Mesenchymal stem cell (in vitro differentiated cells and primary cell): ENCODE measurements at regions not wholly inside any gene's neighbourhood (a gene's known extent, or its start where the extent isn't known, plus 50 kb on each side); places are given as distances from the start of the nearest gene placed in this dataset.

ENCODE experiments used
- DNase-seq: peaks from one replicate; pipeline ENCODE4 v3.0.0-alpha.2; 2013
- H2AFZ ChIP-seq: one replicate; pipeline ENCODE4 v1.6.1; 2013; ENCODE audit warnings: low read depth, mild to moderate bottlenecking, control low read depth, inconsistent platforms, low read length, moderate library complexity
- H2AK5ac ChIP-seq: 2 replicates; pipeline ENCODE4 v1.6.1; 2013; ENCODE audit warnings: low read length, moderate library complexity, mild to moderate bottlenecking, inconsistent platforms; ENCODE audit not compliant: severe bottlenecking
- H2BK120ac ChIP-seq: one replicate; pipeline ENCODE4 v1.6.1; 2013; ENCODE audit warnings: low read depth, mild to moderate bottlenecking, inconsistent platforms, low read length, moderate library complexity
- H2BK12ac ChIP-seq, 2 experiments: one replicate each; pipeline ENCODE4 v1.6.1; 2013; ENCODE audit warnings: inconsistent platforms in 2 of 2, low read length in 2 of 2, mild to moderate bottlenecking in 2 of 2, moderate library complexity in 2 of 2, control low read depth in 1 of 2
- H2BK15ac ChIP-seq: one replicate; pipeline ENCODE4 v1.6.1; 2013; ENCODE audit warnings: mild to moderate bottlenecking, low read depth, inconsistent platforms; ENCODE audit not compliant: poor library complexity, severe bottlenecking
- H2BK5ac ChIP-seq: 2 replicates; pipeline ENCODE4 v1.6.1; 2013; ENCODE audit warnings: low read depth, mild to moderate bottlenecking, low read length, control low read depth, inconsistent platforms; ENCODE audit not compliant: poor library complexity, severe bottlenecking
- H3K14ac ChIP-seq, 2 experiments: one replicate each; pipeline ENCODE4 v1.6.1; 2013; ENCODE audit warnings: inconsistent platforms in 2 of 2, low read length in 2 of 2, control low read depth in 1 of 2, mild to moderate bottlenecking in 1 of 2, moderate library complexity in 1 of 2
- H3K18ac ChIP-seq, 2 experiments: one replicate each; pipeline ENCODE4 v1.6.1; 2013; ENCODE audit warnings: inconsistent platforms in 2 of 2, low read length in 2 of 2, control low read depth in 1 of 2, low read depth in 1 of 2, mild to moderate bottlenecking in 1 of 2
- H3K23ac ChIP-seq, 2 experiments: one replicate each; pipeline ENCODE4 v1.6.1; 2013; ENCODE audit warnings: inconsistent platforms in 2 of 2, low read length in 2 of 2, mild to moderate bottlenecking in 2 of 2, moderate library complexity in 2 of 2, control low read depth in 1 of 2
- H3K27ac ChIP-seq: 2 replicates; pipeline ENCODE4 v1.5.1; 2013; ENCODE audit warnings: mild to moderate bottlenecking, moderate library complexity, low read length, control low read depth, inconsistent platforms; ENCODE audit not compliant: poor library complexity, severe bottlenecking
- H3K27me3 ChIP-seq, 2 experiments: 2 replicates each; pipeline versions ENCODE4 v1.6.1 to v1.7.0; 2013; ENCODE audit warnings: low read length in 2 of 2, mild to moderate bottlenecking in 2 of 2, moderate library complexity in 2 of 2, control low read depth in 1 of 2, inconsistent platforms in 1 of 2; ENCODE audit not compliant: control insufficient read depth in 1 of 2, insufficient read depth in 1 of 2
- H3K36me3 ChIP-seq, 2 experiments: 2 replicates each; pipeline versions ENCODE4 v1.6.1 to v1.7.0; 2013; ENCODE audit warnings: low read length in 2 of 2, control low read depth in 1 of 2, inconsistent platforms in 1 of 2, low read depth in 1 of 2, mild to moderate bottlenecking in 1 of 2; ENCODE audit not compliant: insufficient read depth in 2 of 2, control insufficient read depth in 1 of 2
- H3K4ac ChIP-seq, 2 experiments: one replicate each; pipeline ENCODE4 v1.6.1; 2013; ENCODE audit warnings: inconsistent platforms in 2 of 2, low read length in 2 of 2, mild to moderate bottlenecking in 2 of 2, moderate library complexity in 2 of 2, control low read depth in 1 of 2, low read depth in 1 of 2
- H3K4me1 ChIP-seq: 2 replicates; pipeline ENCODE4 v1.6.1; 2013; ENCODE audit warnings: low read depth, low read length, control low read depth; ENCODE audit not compliant: control insufficient read depth, insufficient read depth
- H3K4me2 ChIP-seq: 2 replicates; pipeline ENCODE4 v1.6.1; 2013; ENCODE audit warnings: low read length, mild to moderate bottlenecking, inconsistent platforms; ENCODE audit not compliant: poor library complexity, severe bottlenecking
- H3K4me3 ChIP-seq, 2 experiments: 2 replicates each; pipeline versions ENCODE4 v1.5.1 to v1.7.0; 2013; ENCODE audit warnings: low read length in 2 of 2, mild to moderate bottlenecking in 2 of 2, control low read depth in 1 of 2, low read depth in 1 of 2; ENCODE audit not compliant: insufficient read depth in 1 of 2
- H3K79me1 ChIP-seq: replicated peaks from 2 replicates; pipeline ENCODE4 v1.6.1; 2013; ENCODE audit warnings: mild to moderate bottlenecking, control low read depth, low read length, inconsistent platforms; ENCODE audit not compliant: poor library complexity, severe bottlenecking
- H3K9ac ChIP-seq: 2 replicates; pipeline ENCODE4 v1.7.0; 2013; ENCODE audit warnings: mild to moderate bottlenecking, low read length, moderate library complexity
- H3K9me3 ChIP-seq: 2 replicates; pipeline ENCODE4 v1.7.0; 2013; ENCODE audit warnings: mild to moderate bottlenecking, low read length; ENCODE audit not compliant: control insufficient read depth
- H4K8ac ChIP-seq: one replicate; pipeline ENCODE4 v1.6.1; 2013; ENCODE audit warnings: inconsistent platforms, mild to moderate bottlenecking, low read length, moderate library complexity
- H4K91ac ChIP-seq: one replicate; pipeline ENCODE4 v1.6.1; 2013; ENCODE audit warnings: mild to moderate bottlenecking, low read length, inconsistent platforms
- WGBS: methylation state at CpG from one replicate; pipeline ENCODE4 v1.1.7; 2013; ENCODE audit warnings: mixed read lengths; 5-methylcytosine and 5-hydroxymethylcytosine counted together

GRCh38 chr15:70252951-70253320, 155.2 kb upstream of the TLE3 start:
- no peak overlapping the region for H3K18ac ChIP-seq
- no peak overlapping the region for H3K27ac ChIP-seq
- H3K79me1 ChIP-seq, result no peaks in the 10 kb centered on the region
- H3K14ac ChIP-seq, result no peak overlapping the region
- H3K9me3 ChIP-seq, result peaks cover 3% of the 10 kb centered on the region
- H3K23ac ChIP-seq, result no peak overlapping the region
- H2BK15ac ChIP-seq, result no peak overlapping the region
- no peak overlapping the region for H2BK120ac ChIP-seq
- H2BK12ac ChIP-seq, result no peak overlapping the region
- 90% methylated on average over 7 of the region's 7 CpGs for WGBS
- no peak overlapping the region for H2AFZ ChIP-seq
- H2AK5ac ChIP-seq, result no peak overlapping the region
- H3K4ac ChIP-seq, result no peak overlapping the region
- no peak overlapping the region for H4K8ac ChIP-seq
- no peak overlapping the region for H3K9ac ChIP-seq
- no peak overlapping the region for H3K4me3 ChIP-seq
- no peak overlapping the region for H2BK5ac ChIP-seq
- H3K27me3 ChIP-seq, result peaks cover 64 to 77% of the 10 kb centered on the region in 2 experiments
- H3K36me3 ChIP-seq, result no peaks in the 10 kb centered on the region
- H3K4me2 ChIP-seq, result no peak overlapping the region
- no peak for DNase-seq
- no peak overlapping the region for H4K91ac ChIP-seq
- peaks cover 5% of the 10 kb centered on the region for H3K4me1 ChIP-seq

GRCh38 chr15:70252056-70252950, 154.6 kb upstream of the TLE3 start:
- H3K79me1 ChIP-seq, result no peaks in the 10 kb centered on the region
- no peak overlapping the region for H2AFZ ChIP-seq
- peak overlapping the region in 1 of 2 experiments; percentile 58 for H3K14ac ChIP-seq
- H3K4ac ChIP-seq, result no peak overlapping the region
- H3K36me3 ChIP-seq, result no peaks in the 10 kb centered on the region
- WGBS, result 93% methylated on average over 21 of the region's 21 CpGs
- no peak overlapping the region for H3K23ac ChIP-seq
- peak overlapping the region; percentile 34 for H2BK15ac ChIP-seq
- no peak overlapping the region for H2AK5ac ChIP-seq
- no peak overlapping the region for H2BK12ac ChIP-seq
- H3K9me3 ChIP-seq, result peaks cover 3% of the 10 kb centered on the region
- H3K9ac ChIP-seq, result no peak overlapping the region
- H4K8ac ChIP-seq, result no peak overlapping the region
- no peak overlapping the region for H4K91ac ChIP-seq
- no peak overlapping the region for H3K27ac ChIP-seq
- H3K27me3 ChIP-seq, result peaks cover 63 to 71% of the 10 kb centered on the region in 2 experiments
- H2BK120ac ChIP-seq, result no peak overlapping the region
- H3K4me1 ChIP-seq, result peaks cover 5% of the 10 kb centered on the region
- no peak overlapping the region for H2BK5ac ChIP-seq
- no peak for DNase-seq
- H3K18ac ChIP-seq, result no peak overlapping the region
- no peak overlapping the region for H3K4me2 ChIP-seq
- no peak overlapping the region for H3K4me3 ChIP-seq

GRCh38 chr15:70251246-70251990, 153.7 kb upstream of the TLE3 start:
- no peak overlapping the region for H3K4me3 ChIP-seq
- no peaks in the 10 kb centered on the region for H3K36me3 ChIP-seq
- H3K9ac ChIP-seq, result no peak overlapping the region
- no peak for DNase-seq
- H3K27ac ChIP-seq, result no peak overlapping the region
- H4K8ac ChIP-seq, result no peak overlapping the region
- H2BK15ac ChIP-seq, result no peak overlapping the region
- no peak overlapping the region for H2AK5ac ChIP-seq
- no peak overlapping the region for H2BK12ac ChIP-seq
- H2AFZ ChIP-seq, result no peak overlapping the region
- no peak overlapping the region for H3K14ac ChIP-seq
- no peak overlapping the region for H2BK120ac ChIP-seq
- H3K9me3 ChIP-seq, result no peaks in the 10 kb centered on the region
- H3K4me1 ChIP-seq, result peaks cover 6% of the 10 kb centered on the region
- H3K27me3 ChIP-seq, result peaks cover 54 to 62% of the 10 kb centered on the region in 2 experiments
- H3K18ac ChIP-seq, result no peak overlapping the region
- no peak overlapping the region for H4K91ac ChIP-seq
- H3K4ac ChIP-seq, result no peak overlapping the region
- WGBS, result 92% methylated on average over 11 of the region's 11 CpGs
- no peak overlapping the region for H3K23ac ChIP-seq
- H3K4me2 ChIP-seq, result no peak overlapping the region
- no peak overlapping the region for H2BK5ac ChIP-seq
- no peaks in the 10 kb centered on the region for H3K79me1 ChIP-seq
